BLaER1 treated with 17β-estradiol and CSF1 and Interleukin-3, amounts not matched to agents 10 nM and 100 nM (cell line): ENCODE measurements at regions not wholly inside any gene's neighbourhood (a gene's known extent, or its start where the extent isn't known, plus 50 kb on each side); places are given as distances from the start of the nearest gene placed in this dataset.

Source experiments
- H3K27ac ChIP-seq, 11 experiments: shearing (Covaris generic); formaldehyde crosslinking; 2 replicates each; pipeline ENCODE4 v1.8.1; 2022
- H3K27me3 ChIP-seq, 11 experiments: shearing (Covaris generic); formaldehyde crosslinking; 2 replicates each; pipeline ENCODE4 v1.8.1; 2022
- H3K36me3 ChIP-seq, 11 experiments: shearing (Covaris generic); formaldehyde crosslinking; 2 replicates each; pipeline ENCODE4 v1.8.1; 2022
- H3K4me1 ChIP-seq, 10 experiments: shearing (Covaris generic); formaldehyde crosslinking; 2 replicates each; pipeline ENCODE4 v1.8.1; 2022
- H3K4me2 ChIP-seq, 11 experiments: shearing (Covaris generic); formaldehyde crosslinking; 2 replicates each; pipeline ENCODE4 v1.8.1; 2022
- H3K4me3 ChIP-seq, 10 experiments: shearing (Covaris generic); formaldehyde crosslinking; 2 replicates each; pipeline ENCODE4 v1.8.1; 2022
- H3K9ac ChIP-seq, 11 experiments: shearing (Covaris generic); formaldehyde crosslinking; 2 replicates each; pipeline ENCODE4 v1.8.1; 2022
- H3K9me3 ChIP-seq, 11 experiments: shearing (Covaris generic); formaldehyde crosslinking; replicated peaks in 1 of 11; 2 replicates each; pipeline ENCODE4 v1.8.1; 2022
- H4K20me1 ChIP-seq, 11 experiments: shearing (Covaris generic); formaldehyde crosslinking; 2 replicates each; pipeline ENCODE4 v1.8.1; 2022
- Cebpa-rat ChIP-seq, 11 experiments: shearing (Covaris generic); IDR thresholded peaks; 2 replicates each; pipeline ENCODE4 v1.8.1; 2022

DNA sequence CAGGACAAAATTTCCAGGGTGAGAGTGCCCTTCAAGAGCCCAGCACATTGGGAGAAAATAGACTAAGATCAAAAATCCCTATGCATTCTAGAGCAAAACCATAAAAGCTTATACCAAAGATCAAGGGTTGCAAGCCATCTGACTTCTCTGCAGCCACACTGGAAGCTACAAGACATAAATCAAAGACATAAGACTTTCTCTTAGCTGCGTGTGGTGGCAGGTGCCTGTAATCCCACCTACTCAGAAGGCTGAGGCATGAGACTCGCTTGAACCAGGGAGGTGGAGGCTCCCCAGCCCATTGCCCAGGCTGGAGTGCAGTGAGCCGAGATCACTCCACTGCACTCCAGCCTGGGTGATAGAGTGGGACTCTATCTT, 91.9 kb upstream of the NXT1 start:
- no peaks in the 10 kb centered on the region for H3K27me3 ChIP-seq
- H3K9ac ChIP-seq = peak overlapping the region in 9 of 11 experiments; percentile 50 to 69 (median 59); a peak in 14 of 22 replicates
- H3K27ac ChIP-seq = peak overlapping the region; percentile 33 to 83 (median 77); a peak in 21 of 22 replicates
- no peak for TF ChIP-seq Cebpa-rat (IDR thresholded peaks at IDR 0.05)
- peaks cover 57 to 71% (median 67%) of the 10 kb centered on the region in 10 experiments for H3K4me1 ChIP-seq
- H3K9me3 ChIP-seq = peaks cover 5 to 6% (median 6%) of the 10 kb centered on the region in 11 experiments
- H4K20me1 ChIP-seq = no peaks in the 10 kb centered on the region
- peak overlapping the region in 5 of 10 experiments; percentile 0 to 21 (median 8); a peak in 4 of 20 replicates for H3K4me3 ChIP-seq
- peak overlapping the region; percentile 65 to 93 (median 85) for H3K4me2 ChIP-seq
- H3K36me3 ChIP-seq = no peaks in the 10 kb centered on the region

DNA sequence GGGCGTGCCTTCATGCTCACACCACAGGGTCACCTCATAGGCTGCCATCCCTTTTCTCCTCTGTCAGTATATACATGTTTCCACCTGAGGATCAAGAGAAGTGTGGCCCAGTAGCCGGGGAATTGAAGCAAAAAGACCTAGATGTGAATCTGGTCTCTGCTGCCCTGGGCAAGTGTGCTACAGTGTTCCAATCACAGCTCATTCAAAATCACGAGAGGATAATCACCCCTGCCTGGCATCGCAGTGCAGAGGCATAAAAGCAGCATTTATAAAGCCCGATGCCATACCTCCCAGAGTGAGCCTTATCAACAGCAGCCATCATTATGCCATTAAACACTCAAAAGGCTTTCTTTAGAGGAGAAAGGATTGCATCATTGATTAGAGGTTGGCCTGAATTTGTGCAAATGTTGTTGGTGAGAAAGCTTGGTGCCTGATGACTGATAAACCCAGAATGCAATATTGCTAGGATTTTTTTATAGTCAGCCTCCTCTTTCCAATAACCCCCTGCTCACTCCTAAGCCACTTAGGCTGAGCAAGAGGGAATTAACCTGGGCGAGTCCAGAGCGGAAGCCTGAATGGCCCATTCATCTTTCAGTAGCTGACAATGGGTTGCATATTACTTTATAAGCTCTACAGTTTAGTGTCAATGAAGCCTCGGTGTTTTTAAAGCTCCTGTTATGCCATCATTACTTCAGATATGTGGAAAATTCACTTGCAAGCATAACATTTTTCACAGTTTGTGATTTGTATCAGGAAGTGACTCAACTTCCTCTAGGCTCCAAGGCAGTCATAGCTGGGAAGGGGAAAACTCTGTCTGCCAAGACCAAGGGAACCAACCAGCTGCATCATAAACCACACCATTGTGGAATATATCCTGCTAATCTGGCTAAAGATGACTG, 92.5 kb upstream of the NXT1 start:
- H3K27me3 ChIP-seq = no peaks in the 10 kb centered on the region
- peak overlapping the region; percentile 50 to 83 (median 77); a peak in 21 of 22 replicates for H3K27ac ChIP-seq
- peak overlapping the region in 5 of 10 experiments; percentile 0 to 37 (median 8); a peak in 5 of 20 replicates for H3K4me3 ChIP-seq
- H4K20me1 ChIP-seq = no peaks in the 10 kb centered on the region
- peak overlapping the region; percentile 65 to 93 (median 85) for H3K4me2 ChIP-seq
- H3K9me3 ChIP-seq = no peaks in the 10 kb centered on the region
- H3K36me3 ChIP-seq = no peaks in the 10 kb centered on the region
- TF ChIP-seq Cebpa-rat (IDR thresholded peaks at IDR 0.05) = peak in 6 of 11 experiments; percentile 8 to 52 (median 28); a peak in 5 of 22 replicates
- peaks cover 57 to 75% (median 68%) of the 10 kb centered on the region in 10 experiments for H3K4me1 ChIP-seq
- peak overlapping the region; percentile 27 to 69 (median 57); a peak in 21 of 22 replicates for H3K9ac ChIP-seq

GRCh38 chr20:23257106-23257761, 93.4 kb upstream of the NXT1 start:
- H3K9ac ChIP-seq = peak overlapping the region; percentile 27 to 69 (median 57); a peak in 19 of 22 replicates
- no peaks in the 10 kb centered on the region for H3K36me3 ChIP-seq
- H3K9me3 ChIP-seq = peaks cover 0 to 3% (median 0%) of the 10 kb centered on the region in 11 experiments; a peak in 3 of 22 replicates
- no peaks in the 10 kb centered on the region for H4K20me1 ChIP-seq
- peak overlapping the region; percentile 65 to 93 (median 85) for H3K4me2 ChIP-seq
- H3K4me1 ChIP-seq = peaks cover 57 to 78% (median 69%) of the 10 kb centered on the region in 10 experiments
- no peaks in the 10 kb centered on the region for H3K27me3 ChIP-seq
- TF ChIP-seq Cebpa-rat (IDR thresholded peaks at IDR 0.05) = no peak
- peak overlapping the region in 5 of 10 experiments; percentile 6 to 37 (median 28); a peak in 6 of 20 replicates for H3K4me3 ChIP-seq
- H3K27ac ChIP-seq = peak overlapping the region; percentile 50 to 83 (median 77); a peak in 21 of 22 replicates

DNA sequence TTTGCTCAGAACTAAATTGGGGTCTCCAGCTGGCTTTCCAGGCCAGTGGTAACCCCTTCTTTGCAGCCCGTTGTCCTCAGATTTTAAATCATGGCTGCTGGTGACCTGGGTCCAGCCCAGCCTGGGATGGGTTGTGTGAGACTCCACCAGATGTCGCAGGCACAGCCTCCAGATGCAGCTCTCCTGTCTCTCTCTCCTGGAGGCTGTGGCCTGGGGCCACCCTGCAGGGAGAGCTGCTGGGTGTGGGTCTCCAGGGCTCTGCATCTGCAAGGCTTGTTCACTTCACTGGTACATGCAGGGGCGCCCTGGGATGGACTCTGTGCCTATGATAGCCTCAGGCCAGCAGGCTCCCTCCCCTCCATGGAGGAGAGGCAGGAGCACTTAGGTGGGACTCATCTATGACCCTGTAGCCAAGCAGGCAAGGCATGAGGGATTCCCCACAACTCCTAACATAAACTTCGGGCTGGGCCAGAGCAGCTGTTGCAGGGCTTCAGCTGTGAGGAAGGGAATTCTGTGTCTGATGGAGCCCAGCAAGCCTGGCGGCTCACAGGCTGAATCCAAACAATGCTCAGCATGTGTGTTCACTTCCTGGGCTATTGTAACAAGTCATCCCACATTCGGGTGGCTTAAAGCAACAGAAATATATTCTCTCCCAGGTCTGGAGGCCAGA, 94.7 kb upstream of the NXT1 start:
- Histone ChIP-seq H3K4me2 (peak overlapping the region; percentile 65 to 93 (median 85)), H3K27me3 (no peaks in the 10 kb centered on the region)

GRCh38 chr20:23255106-23255505, 95.5 kb upstream of the NXT1 start:
- 0 out of 22 replicates have a peak overlapping the region, but pooled peaks of 1 of the 11 experiments have one; percentile 6 for H3K9ac ChIP-seq

More for the DNA sequence above, 94.7 kb upstream of the NXT1 start:
- Histone ChIP-seq H3K27ac (peak overlapping the region in 8 of 11 experiments; percentile 72 to 83 (median 79); a peak in 15 of 22 replicates), H3K9me3 (peaks cover 0 to 14% (median 0%) of the 10 kb centered on the region in 11 experiments; a peak in 4 of 22 replicates), H4K20me1 (no peaks in the 10 kb centered on the region), H3K4me3 (no peak overlapping the region), H3K4me1 (peaks cover 57 to 92% (median 80%) of the 10 kb centered on the region in 10 experiments), H3K36me3 (no peaks in the 10 kb centered on the region), H3K9ac (peak overlapping the region in 6 of 11 experiments; percentile 12 to 69 (median 38); a peak in 4 of 22 replicates)
- TF ChIP-seq Cebpa-rat (IDR thresholded peaks at IDR 0.05) = no peak

GRCh38 chr20:23254505-23254904, 96.1 kb upstream of the NXT1 start:
- H3K27ac ChIP-seq = peak overlapping the region in 1 of 11 experiments; percentile 19; a peak in 2 of 22 replicates
- no peak for TF ChIP-seq Cebpa-rat (IDR thresholded peaks at IDR 0.05)
- H3K4me3 ChIP-seq = no peak overlapping the region
- H4K20me1 ChIP-seq = no peaks in the 10 kb centered on the region
- H3K27me3 ChIP-seq = no peaks in the 10 kb centered on the region
- H3K9ac ChIP-seq = no peak overlapping the region
- H3K36me3 ChIP-seq = no peaks in the 10 kb centered on the region
- H3K4me2 ChIP-seq = peak overlapping the region; percentile 65 to 93 (median 85)
- peaks cover 49 to 87% (median 71%) of the 10 kb centered on the region in 10 experiments for H3K4me1 ChIP-seq
- H3K9me3 ChIP-seq = peaks cover 0 to 14% (median 0%) of the 10 kb centered on the region in 11 experiments; a peak in 4 of 22 replicates

More at GRCh38 chr20:23255106-23255505, 95.5 kb upstream of the NXT1 start:
- Histone ChIP-seq H3K4me2 (peak overlapping the region; percentile 65 to 93 (median 85)), H3K27ac (peak overlapping the region in 4 of 11 experiments; percentile 4 to 83 (median 48); a peak in 5 of 22 replicates), H4K20me1 (no peaks in the 10 kb centered on the region), H3K9me3 (peaks cover 0 to 14% (median 0%) of the 10 kb centered on the region in 11 experiments; a peak in 4 of 22 replicates), H3K27me3 (no peaks in the 10 kb centered on the region), H3K4me1 (peaks cover 55 to 87% (median 74%) of the 10 kb centered on the region in 10 experiments), H3K36me3 (no peaks in the 10 kb centered on the region), H3K4me3 (no peak overlapping the region)
- no peak for TF ChIP-seq Cebpa-rat (IDR thresholded peaks at IDR 0.05)

- H3K4me1 ChIP-seq = peaks cover 45 to 87% (median 67%) of the 10 kb centered on the region in 10 experiments
- H3K36me3 ChIP-seq = no peaks in the 10 kb centered on the region
- H3K27me3 ChIP-seq = no peaks in the 10 kb centered on the region
- peak overlapping the region in 6 of 11 experiments; percentile 20 to 52 (median 34); a peak in 12 of 22 replicates for H3K4me2 ChIP-seq
- no peak overlapping the region for H3K27ac ChIP-seq
- H3K9me3 ChIP-seq = peaks cover 0 to 14% (median 0%) of the 10 kb centered on the region in 11 experiments; a peak in 4 of 22 replicates
- no peak for TF ChIP-seq Cebpa-rat (IDR thresholded peaks at IDR 0.05)
- H4K20me1 ChIP-seq = no peaks in the 10 kb centered on the region
- no peak overlapping the region for H3K9ac ChIP-seq
- no peak overlapping the region for H3K4me3 ChIP-seq
Measured at GRCh38 chr20:23254034-23254433, 96.6 kb upstream of the NXT1 start.

DNA sequence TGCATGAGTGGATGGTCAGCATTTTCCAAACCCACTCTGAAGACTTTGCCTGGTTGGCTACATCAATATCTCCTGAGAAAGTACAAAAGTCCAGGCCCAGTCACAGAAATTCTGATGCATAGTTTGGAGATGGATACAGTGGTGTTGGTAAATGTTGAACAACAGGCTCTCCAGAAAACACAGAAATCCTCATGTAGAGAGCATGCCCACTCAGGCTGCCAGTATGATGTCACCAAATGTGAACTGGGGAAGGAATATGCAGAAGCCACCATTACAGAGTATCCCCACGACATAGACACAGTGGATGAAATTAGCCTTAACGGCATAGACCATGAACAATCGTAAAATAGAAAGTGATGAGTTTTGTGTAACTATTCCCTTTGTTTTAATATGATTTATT, 97.1 kb upstream of the NXT1 start:
- Histone ChIP-seq H3K27me3 (no peaks in the 10 kb centered on the region), H3K4me1 (peaks cover 40 to 87% (median 64%) of the 10 kb centered on the region in 10 experiments)

More for the DNA sequence above, 97.1 kb upstream of the NXT1 start:
- H4K20me1 ChIP-seq = no peaks in the 10 kb centered on the region
- H3K4me3 ChIP-seq = no peak overlapping the region
- no peak overlapping the region for H3K27ac ChIP-seq
- TF ChIP-seq Cebpa-rat (IDR thresholded peaks at IDR 0.05) = no peak
- no peak overlapping the region for H3K9ac ChIP-seq
- no peaks in the 10 kb centered on the region for H3K36me3 ChIP-seq
- H3K4me2 ChIP-seq = peak overlapping the region in 5 of 11 experiments; percentile 21 to 52 (median 39); a peak in 6 of 22 replicates
- peaks cover 0 to 14% (median 0%) of the 10 kb centered on the region in 11 experiments; a peak in 4 of 22 replicates for H3K9me3 ChIP-seq
